ENCODE measurements at regions not wholly inside any gene's neighbourhood (a gene's known extent, or its start where the extent isn't known, plus 50 kb on each side); places are given as distances from the start of the nearest gene placed in this dataset.

GRCh38 chr12:4014444-4014843 is 141.2 kb upstream of the PARP11 start (continued):
- no peak for TF ChIP-seq ELK1 (IDR thresholded peaks at IDR 0.05; ENCODE audit: low read depth, low read length)
- no peak for TF ChIP-seq GATA3 (IDR thresholded peaks at IDR 0.05; ENCODE audit: borderline replicate concordance)
- no peak for TF ChIP-seq CEBPB (IDR thresholded peaks at IDR 0.05)
- TF ChIP-seq ZC3H11A (IDR thresholded peaks at IDR 0.05), result no peak
- no peak for TF ChIP-seq HOXB13 (CRISPR knock-in tag; IDR thresholded peaks at IDR 0.05; ENCODE audit: low read depth)

- Histone ChIP-seq H3K4me1 (no peaks in the 10 kb centered on the region), H3K4me3 (no peak overlapping the region), H3K27ac (peak overlapping the region in 1 of 2 experiments; percentile 24; a peak in 1 of 6 replicates), H3K4me2 (no peak overlapping the region), H3K9me3 (no peaks in the 10 kb centered on the region)
- FAIRE-seq, result no peak
- TF ChIP-seq FOSL2 (IDR thresholded peaks at IDR 0.05) (no peak), FOSL2 (CRISPR knock-in tag; IDR thresholded peaks at IDR 0.05) (no peak), ZFP36 (IDR thresholded peaks at IDR 0.05; ENCODE audit: borderline replicate concordance, partially characterized antibody) (peak; percentile 38)
- 14% methylated on average over 5 of the region's 5 CpGs for WGBS (ENCODE audit: missing lambda C conversion rate)
- ChIA-PET CTCF (interaction anchor here (0.7 to 0.9 kb wide), 3 partner anchors 15 to 19 kb away, joined by 3 to 6 read pairs (median 3); no protein-coding TSS in a partner anchor), POLR2A (no interaction called here)
- ATAC-seq, result no peak
- no peak for DNase-seq (ENCODE audit: low read depth in 1 of 2, low spot score in 1 of 2)
Observed at GRCh38 chr12:4012977-4013968, 140.1 kb upstream of the PARP11 start.

- DNase-seq (ENCODE audit: low read depth in 1 of 2, low spot score in 1 of 2), result no peak
- ChIA-PET CTCF (interaction anchor here (0.7 to 2.0 kb wide), 4 partner anchors 11 to 26 kb away, joined by 3 to 10 read pairs (median 4); no protein-coding TSS in a partner anchor), POLR2A (no interaction called here)
- no peak overlapping the region for H3K4me2 ChIP-seq
- no peak for FAIRE-seq
- H3K4me1 ChIP-seq, result no peaks in the 10 kb centered on the region
- H3K27ac ChIP-seq, result no peak overlapping the region
- peak; percentile 35 for TF ChIP-seq MAFK (IDR thresholded peaks at IDR 0.05; ENCODE audit: partially characterized antibody)
- TF ChIP-seq ZC3H11A (IDR thresholded peaks at IDR 0.05), result no peak
- no peak for ATAC-seq
- H3K9me3 ChIP-seq, result no peaks in the 10 kb centered on the region
- no peak overlapping the region for H3K4me3 ChIP-seq
Observed at GRCh38 chr12:4012073-4012472, 138.9 kb upstream of the PARP11 start.

GRCh38 chr12:4011597-4011996 is 138.4 kb upstream of the PARP11 start:
- no peak for FAIRE-seq
- H3K9me3 ChIP-seq, result no peaks in the 10 kb centered on the region
- peak in 1 of 2 experiments; percentile 35; a peak in 4 of 6 replicates for ATAC-seq
- peak in 1 of 2 experiments; percentile 49 for DNase-seq (ENCODE audit: low read depth in 1 of 2, low spot score in 1 of 2)
- no peak overlapping the region for H3K4me2 ChIP-seq
- ChIA-PET CTCF (interaction anchor here (1.0 to 2.1 kb wide), 4 partner anchors 11 to 26 kb away, joined by 3 to 12 read pairs (median 8); no protein-coding TSS in a partner anchor), POLR2A (no interaction called here)
- H3K4me1 ChIP-seq, result no peaks in the 10 kb centered on the region
- no peak for TF ChIP-seq KDM1A (IDR thresholded peaks at IDR 0.05; ENCODE audit: low read depth)
- TF ChIP-seq RARB (CRISPR knock-in tag; IDR thresholded peaks at IDR 0.05), result no peak
- no peak for TF ChIP-seq ZFP36 (IDR thresholded peaks at IDR 0.05; ENCODE audit: borderline replicate concordance, partially characterized antibody)
- TF ChIP-seq ESRRA (IDR thresholded peaks at IDR 0.05; ENCODE audit: borderline replicate concordance, low read length), result no peak
- 33% methylated on average over 5 of the region's 5 CpGs for WGBS (ENCODE audit: missing lambda C conversion rate)
- H3K27ac ChIP-seq, result no peak overlapping the region
- H3K4me3 ChIP-seq, result no peak overlapping the region

- ATAC-seq (no peak), FAIRE-seq (no peak), DNase-seq (ENCODE audit: low read depth in 1 of 2, low spot score in 1 of 2) (no peak)
- 62% methylated on average over 8 of the region's 8 CpGs for WGBS (ENCODE audit: missing lambda C conversion rate)
- Histone ChIP-seq H3K4me1 (no peaks in the 10 kb centered on the region), H3K9me3 (no peaks in the 10 kb centered on the region), H3K27ac (no peak overlapping the region), H3K4me2 (no peak overlapping the region), H3K4me3 (no peak overlapping the region)
- ChIA-PET CTCF (interaction anchor here (0.6 to 2.1 kb wide), 8 partner anchors 9 to 268 kb away, joined by 3 to 12 read pairs (median 3); no protein-coding TSS in a partner anchor), POLR2A (no interaction called here)
- no peak for TF ChIP-seq RCOR1 (IDR thresholded peaks at IDR 0.05; ENCODE audit: low read depth, low read length)
- TF ChIP-seq ELK1 (IDR thresholded peaks at IDR 0.05; ENCODE audit: low read depth, low read length), result no peak
- TF ChIP-seq ZFP36 (IDR thresholded peaks at IDR 0.05; ENCODE audit: borderline replicate concordance, partially characterized antibody), result no peak
- TF ChIP-seq RNF2 (IDR thresholded peaks at IDR 0.05; ENCODE audit: borderline replicate concordance, low read depth), result no peak
Observed at GRCh38 chr12:4009979-4010704, 136.9 kb upstream of the PARP11 start.
